SU-DHL-6 (cell line): ENCODE measurements at regions not wholly inside any gene's neighbourhood (a gene's known extent, or its start where the extent isn't known, plus 50 kb on each side); places are given as distances from the start of the nearest gene placed in this dataset.

Experiments used
- CTCF ChIP-seq: fragments of 200-600 bp; sonication (generic); IDR thresholded peaks from one replicate; pipeline ENCODE4 v1.5.1; 2017; ENCODE audit warnings: antibody characterized with exemption, mild to moderate bottlenecking, low read length, moderate library complexity; ENCODE audit not compliant: insufficient read depth, poor library complexity, severe bottlenecking
- EZH2phosphoT487 ChIP-seq: fragments of 200-600 bp; sonication (generic), shearing (Covaris generic); conservative IDR thresholded peaks from 2 replicates; pipeline ENCODE4 v1.6.1; 2018; ENCODE audit warnings: mild to moderate bottlenecking, antibody characterized with exemption, low read length, moderate library complexity, mixed read lengths

GRCh38 chr11:23751280-23751679 lies 745.6 kb upstream of the LUZP2 start:
- TF ChIP-seq CTCF, result no peak
- TF ChIP-seq EZH2phosphoT487, result no peak
